Panc1 (cell line): ENCODE measurements at regions not wholly inside any gene's neighbourhood (a gene's known extent, or its start where the extent isn't known, plus 50 kb on each side); places are given as distances from the start of the nearest gene placed in this dataset.

Source experiments
- ATAC-seq: fragments of 200-7000 bp; cut with Tn5 transposase; 2 replicates; pipeline ENCODE4 v1.9.1; 2020; ENCODE audit warnings: mild to moderate bottlenecking, moderate library complexity
- BruUV-seq: library from RNA; stranded (reverse); fragments of 400-500 nt; replicated peaks from 2 replicates; lab custom pipeline; 2021; lab: Mats Ljungman, UMichigan
- CTCF ChIA-PET: fragments of 300-600 bp; sonication (Branson Sonifier 250); formaldehyde crosslinking; loops from one replicate; lab custom pipeline; 2022; ENCODE audit warnings: antibody characterized with exemption; lab: Charles Lee
- POLR2A ChIA-PET: fragments of 300-600 bp; sonication (Branson Sonifier 250); formaldehyde crosslinking; loops from one replicate; lab custom pipeline; 2022; ENCODE audit warnings: antibody characterized with exemption; lab: Charles Lee
- DNase-seq: peaks from one replicate; pipeline ENCODE4 v3.0.0-alpha.2; 2010; ENCODE audit warnings: low read depth, low spot score
- H3K27ac ChIP-seq: 2 replicates; pipeline ENCODE4 v1.5.1; 2011; ENCODE audit warnings: mild to moderate bottlenecking, low read length, inconsistent platforms
- H3K27me3 ChIP-seq: fragments of 200-500 bp; sonication (Bioruptor generic); 2 replicates; pipeline ENCODE4 v1.6.0; 2014; ENCODE audit warnings: low read length, inconsistent platforms; ENCODE audit not compliant: control insufficient read depth, insufficient read depth
- H3K36me3 ChIP-seq: fragments of 200-500 bp; sonication (Bioruptor generic); 2 replicates; pipeline ENCODE4 v1.5.1; 2014; ENCODE audit warnings: inconsistent platforms, mild to moderate bottlenecking, low read length, moderate library complexity; ENCODE audit not compliant: control insufficient read depth, insufficient read depth
- H3K4me1 ChIP-seq: 2 replicates; pipeline ENCODE4 v1.5.1; 2011; ENCODE audit warnings: inconsistent platforms, mild to moderate bottlenecking, low read length, moderate library complexity; ENCODE audit not compliant: control insufficient read depth, insufficient read depth
- H3K4me3 ChIP-seq, 2 experiments: 2 replicates each; pipeline ENCODE4 v1.5.1; 2011 to 2012; ENCODE audit warnings: low read depth in 2 of 2, low read length in 2 of 2, mild to moderate bottlenecking in 2 of 2, inconsistent platforms in 1 of 2, moderate library complexity in 1 of 2
- H3K9me3 ChIP-seq: fragments of 200-500 bp; sonication (Bioruptor generic); 2 replicates; pipeline ENCODE4 v1.5.1; 2014; ENCODE audit warnings: low read depth, mild to moderate bottlenecking, inconsistent platforms, low read length, moderate library complexity; ENCODE audit not compliant: control insufficient read depth, insufficient read depth
- CTCF ChIP-seq: fragments of 450-650 bp; IDR thresholded peaks from 2 replicates; pipeline ENCODE4 v1.5.1; 2017; ENCODE audit warnings: mild to moderate bottlenecking
- POLR2AphosphoS5 ChIP-seq: IDR thresholded peaks from 2 replicates; pipeline ENCODE4 v1.6.1; 2012; ENCODE audit warnings: mild to moderate bottlenecking, low read depth, low read length, moderate library complexity
- SIN3A ChIP-seq: IDR thresholded peaks from 2 replicates; pipeline ENCODE4 v1.6.1; 2012; ENCODE audit warnings: low read depth, mild to moderate bottlenecking, low read length, moderate library complexity, borderline replicate concordance; ENCODE audit not compliant: insufficient read depth
- TCF7L2 ChIP-seq: IDR thresholded peaks from 2 replicates; pipeline ENCODE4 v1.6.1; 2011; ENCODE audit warnings: mild to moderate bottlenecking, low read depth, low read length, inconsistent platforms
- in situ Hi-C: cut with HindIII; loops from 2 replicates; pipeline ENCODE4 v1.10.0; 2016; ENCODE audit warnings: low sequenced_read_pairs, low pct_unique_long_range_greater_than_20kb
- intact Hi-C: fragments of 100-400 bp; cut with micrococcal nuclease; formaldehyde crosslinking; loops from one replicate; pipeline ENCODE4 v1.10.0; 2022; ENCODE audit not compliant: unreplicated experiment
- TF ChIP-seq, protein P1 (sequence below), 2 experiments: IDR thresholded peaks; 2 replicates each; pipeline ENCODE4 v1.6.1; 2011 to 2012; ENCODE audit warnings: low read depth in 2 of 2, control low read depth in 1 of 2, low read length in 1 of 2, mild to moderate bottlenecking in 1 of 2, moderate library complexity in 1 of 2; ENCODE audit not compliant: insufficient read depth in 1 of 2

DNA sequence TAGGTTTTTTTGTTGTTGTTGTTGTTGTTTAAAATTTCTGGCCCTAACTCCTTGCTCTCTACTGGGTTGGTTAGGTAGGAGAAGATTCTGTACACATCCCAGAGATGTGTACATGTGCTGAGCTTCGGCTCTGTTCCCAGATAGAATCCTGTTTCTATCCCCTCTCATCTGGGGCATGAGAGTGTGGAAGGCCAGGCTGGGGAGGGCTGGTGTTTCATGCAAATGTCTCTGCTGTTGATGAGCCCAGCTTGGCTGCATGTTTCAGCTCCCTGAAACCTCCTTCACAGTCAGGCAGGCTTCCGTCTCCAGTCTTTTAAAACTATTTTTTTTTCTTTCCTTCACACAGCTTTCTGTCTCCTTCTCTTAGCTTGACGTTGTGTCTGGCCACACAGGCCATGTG, 526.9 kb upstream of the KLF4 start:
- no peaks in the 10 kb centered on the region for H3K36me3 ChIP-seq
- intact Hi-C loops (no loop called here), in situ Hi-C loops (no loop called here)
- H3K27ac ChIP-seq, result no peak overlapping the region
- TF ChIP-seq CTCF (no peak), SIN3A (no peak), TCF7L2 (no peak), POLR2AphosphoS5 (no peak)
- TF ChIP-seq, protein P1, sequence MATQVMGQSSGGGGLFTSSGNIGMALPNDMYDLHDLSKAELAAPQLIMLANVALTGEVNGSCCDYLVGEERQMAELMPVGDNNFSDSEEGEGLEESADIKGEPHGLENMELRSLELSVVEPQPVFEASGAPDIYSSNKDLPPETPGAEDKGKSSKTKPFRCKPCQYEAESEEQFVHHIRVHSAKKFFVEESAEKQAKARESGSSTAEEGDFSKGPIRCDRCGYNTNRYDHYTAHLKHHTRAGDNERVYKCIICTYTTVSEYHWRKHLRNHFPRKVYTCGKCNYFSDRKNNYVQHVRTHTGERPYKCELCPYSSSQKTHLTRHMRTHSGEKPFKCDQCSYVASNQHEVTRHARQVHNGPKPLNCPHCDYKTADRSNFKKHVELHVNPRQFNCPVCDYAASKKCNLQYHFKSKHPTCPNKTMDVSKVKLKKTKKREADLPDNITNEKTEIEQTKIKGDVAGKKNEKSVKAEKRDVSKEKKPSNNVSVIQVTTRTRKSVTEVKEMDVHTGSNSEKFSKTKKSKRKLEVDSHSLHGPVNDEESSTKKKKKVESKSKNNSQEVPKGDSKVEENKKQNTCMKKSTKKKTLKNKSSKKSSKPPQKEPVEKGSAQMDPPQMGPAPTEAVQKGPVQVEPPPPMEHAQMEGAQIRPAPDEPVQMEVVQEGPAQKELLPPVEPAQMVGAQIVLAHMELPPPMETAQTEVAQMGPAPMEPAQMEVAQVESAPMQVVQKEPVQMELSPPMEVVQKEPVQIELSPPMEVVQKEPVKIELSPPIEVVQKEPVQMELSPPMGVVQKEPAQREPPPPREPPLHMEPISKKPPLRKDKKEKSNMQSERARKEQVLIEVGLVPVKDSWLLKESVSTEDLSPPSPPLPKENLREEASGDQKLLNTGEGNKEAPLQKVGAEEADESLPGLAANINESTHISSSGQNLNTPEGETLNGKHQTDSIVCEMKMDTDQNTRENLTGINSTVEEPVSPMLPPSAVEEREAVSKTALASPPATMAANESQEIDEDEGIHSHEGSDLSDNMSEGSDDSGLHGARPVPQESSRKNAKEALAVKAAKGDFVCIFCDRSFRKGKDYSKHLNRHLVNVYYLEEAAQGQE (IDR thresholded peaks at IDR 0.05; ENCODE audit: insufficient read depth in 1 of 2, low read depth in 2 of 2, low read length in 1 of 2), result no peak
- no peaks in the 10 kb centered on the region for H3K27me3 ChIP-seq
- H3K9me3 ChIP-seq, result no peaks in the 10 kb centered on the region
- H3K4me3 ChIP-seq, result no peak overlapping the region
- ChIA-PET CTCF (no interaction called here), POLR2A (no interaction called here)
- no peaks in the 10 kb centered on the region for H3K4me1 ChIP-seq
- no peak for ATAC-seq
- no peak for DNase-seq
- no TSS peak for BruUV-seq

DNA sequence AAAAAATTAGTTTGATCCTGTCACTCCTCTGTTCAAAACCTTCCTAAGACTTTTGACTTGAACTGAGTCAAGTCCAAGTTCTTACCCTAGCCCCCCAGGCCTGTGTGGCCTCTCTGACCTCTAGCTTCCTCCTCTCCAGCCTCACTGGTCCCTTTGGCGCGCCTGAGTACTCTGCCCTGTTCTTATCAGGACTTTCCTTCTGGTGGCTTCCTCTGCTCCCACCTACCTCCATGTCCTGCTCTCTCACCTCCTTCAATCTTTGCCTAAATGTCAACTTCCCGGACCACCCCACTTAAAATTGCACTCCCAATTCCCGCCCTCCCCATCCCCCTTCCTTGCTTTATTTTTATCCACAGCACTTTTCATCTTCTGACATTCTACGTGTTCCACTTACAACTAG, 526.1 kb upstream of the KLF4 start:
- H3K9me3 ChIP-seq, result no peaks in the 10 kb centered on the region
- no peak for TF ChIP-seq CTCF
- TF ChIP-seq POLR2AphosphoS5, result no peak
- TF ChIP-seq, protein P1 (IDR thresholded peaks at IDR 0.05; ENCODE audit: insufficient read depth in 1 of 2, low read depth in 2 of 2, low read length in 1 of 2), result no peak
- no peak for TF ChIP-seq SIN3A
- no peak for TF ChIP-seq TCF7L2
- no TSS peak for BruUV-seq
- H3K27ac ChIP-seq, result no peak overlapping the region
- intact Hi-C loops, result no loop called here
- DNase-seq (no peak), ATAC-seq (no peak)
- in situ Hi-C loops, result no loop called here
- H3K4me3 ChIP-seq, result no peak overlapping the region
- POLR2A ChIA-PET, result no interaction called here
- CTCF ChIA-PET, result no interaction called here
- H3K27me3 ChIP-seq, result no peaks in the 10 kb centered on the region
- no peaks in the 10 kb centered on the region for H3K4me1 ChIP-seq
- no peaks in the 10 kb centered on the region for H3K36me3 ChIP-seq
